ENCODE measurements at regions not wholly inside any gene's neighbourhood (a gene's known extent, or its start where the extent isn't known, plus 50 kb on each side); places are given as distances from the start of the nearest gene placed in this dataset.
A peak's percentile ranks its signal among the peaks of the same experiment; 100 is the strongest.

- DNase-seq, result no peak
Measured at GRCh38 chr9:31084350-31084749, 1300.1 kb upstream of the ACO1 start.

DNA sequence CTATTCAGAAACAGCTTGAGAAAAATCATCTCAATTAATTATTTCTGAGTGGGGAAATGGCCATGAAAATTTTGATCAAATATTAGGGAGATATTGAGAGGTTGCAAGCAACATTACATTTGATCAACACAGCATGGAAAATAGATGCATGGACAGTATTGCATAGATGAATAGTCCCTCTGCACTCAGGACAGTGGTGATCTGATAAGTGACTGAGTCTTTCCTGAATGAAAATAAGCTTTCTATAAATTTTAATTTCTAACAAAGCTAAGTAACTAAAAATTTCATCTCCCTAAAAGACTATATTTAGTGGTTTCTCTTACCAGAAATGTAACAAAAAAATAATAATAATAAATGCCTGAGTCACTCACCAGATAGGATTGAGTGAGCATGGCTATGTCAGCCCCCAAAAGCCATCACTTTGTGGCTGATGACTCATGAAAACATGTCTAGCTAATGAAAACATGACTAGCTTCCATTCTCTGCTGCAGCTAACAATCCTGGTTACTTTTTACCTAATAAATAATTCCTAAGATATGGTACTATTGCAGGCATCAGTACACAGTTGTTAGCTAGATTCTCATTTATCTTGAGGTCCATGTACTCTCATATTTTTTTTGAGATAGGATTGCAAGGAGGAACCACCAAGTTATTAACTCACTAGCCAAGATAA, 1294.8 kb upstream of the ACO1 start:
- no peak for DNase-seq

GRCh38 chr9:31100311-31100710, 1284.1 kb upstream of the ACO1 start:
- DNase-seq, result no peak

- DNase-seq, result no peak
Measured at GRCh38 chr9:31103836-31104235, 1280.6 kb upstream of the ACO1 start.

DNA sequence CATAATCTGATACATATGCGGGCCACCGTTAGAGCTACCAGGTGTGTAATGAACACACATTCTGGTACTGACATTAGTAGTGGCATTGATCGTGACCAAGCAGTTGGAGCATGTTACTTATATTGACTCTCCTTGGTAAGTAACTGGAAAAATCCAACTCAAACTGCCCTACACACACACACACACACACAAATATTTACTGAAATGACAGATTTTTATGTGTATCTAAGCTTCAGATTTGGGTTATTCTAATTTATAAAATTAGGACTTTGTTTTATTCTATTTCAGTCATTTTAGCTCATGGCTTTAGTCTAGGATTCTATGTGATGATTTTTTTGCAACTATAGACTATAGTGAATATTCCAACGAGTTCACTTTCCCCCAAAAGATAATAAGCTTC, 1280.2 kb upstream of the ACO1 start:
- no peak for DNase-seq

- no peak for DNase-seq
Measured at GRCh38 chr9:31112491-31112890, 1272.0 kb upstream of the ACO1 start.

- DNase-seq, result no peak
Measured at GRCh38 chr9:31114346-31114745, 1270.1 kb upstream of the ACO1 start.

GRCh38 chr9:31119890-31120454, 1264.5 kb upstream of the ACO1 start:
- DNase-seq, result peak; percentile 27

GRCh38 chr9:31124389-31124788, 1260.1 kb upstream of the ACO1 start:
- DNase-seq, result no peak

- DNase-seq, result no peak
Measured at GRCh38 chr9:31135567-31135966, 1248.9 kb upstream of the ACO1 start.

DNA sequence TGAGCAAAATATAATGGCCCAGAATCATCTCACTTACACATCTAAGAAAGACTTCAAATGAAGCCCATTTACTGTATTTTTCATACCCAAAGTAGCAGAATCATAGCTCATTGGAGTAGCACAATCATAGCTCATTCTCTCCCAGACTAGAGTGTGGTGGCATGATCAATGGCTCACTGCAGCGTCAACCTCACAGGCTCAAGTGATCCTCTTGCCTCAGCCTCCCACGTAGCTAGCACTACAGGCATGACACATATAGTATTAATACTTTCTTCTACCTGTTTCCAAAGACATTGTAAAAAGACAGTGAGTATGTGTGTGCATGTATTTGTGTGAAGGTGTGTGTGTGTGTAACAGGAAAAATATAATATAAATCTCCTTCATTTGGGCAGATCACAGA, 1247.9 kb upstream of the ACO1 start:
- DNase-seq, result no peak

DNA sequence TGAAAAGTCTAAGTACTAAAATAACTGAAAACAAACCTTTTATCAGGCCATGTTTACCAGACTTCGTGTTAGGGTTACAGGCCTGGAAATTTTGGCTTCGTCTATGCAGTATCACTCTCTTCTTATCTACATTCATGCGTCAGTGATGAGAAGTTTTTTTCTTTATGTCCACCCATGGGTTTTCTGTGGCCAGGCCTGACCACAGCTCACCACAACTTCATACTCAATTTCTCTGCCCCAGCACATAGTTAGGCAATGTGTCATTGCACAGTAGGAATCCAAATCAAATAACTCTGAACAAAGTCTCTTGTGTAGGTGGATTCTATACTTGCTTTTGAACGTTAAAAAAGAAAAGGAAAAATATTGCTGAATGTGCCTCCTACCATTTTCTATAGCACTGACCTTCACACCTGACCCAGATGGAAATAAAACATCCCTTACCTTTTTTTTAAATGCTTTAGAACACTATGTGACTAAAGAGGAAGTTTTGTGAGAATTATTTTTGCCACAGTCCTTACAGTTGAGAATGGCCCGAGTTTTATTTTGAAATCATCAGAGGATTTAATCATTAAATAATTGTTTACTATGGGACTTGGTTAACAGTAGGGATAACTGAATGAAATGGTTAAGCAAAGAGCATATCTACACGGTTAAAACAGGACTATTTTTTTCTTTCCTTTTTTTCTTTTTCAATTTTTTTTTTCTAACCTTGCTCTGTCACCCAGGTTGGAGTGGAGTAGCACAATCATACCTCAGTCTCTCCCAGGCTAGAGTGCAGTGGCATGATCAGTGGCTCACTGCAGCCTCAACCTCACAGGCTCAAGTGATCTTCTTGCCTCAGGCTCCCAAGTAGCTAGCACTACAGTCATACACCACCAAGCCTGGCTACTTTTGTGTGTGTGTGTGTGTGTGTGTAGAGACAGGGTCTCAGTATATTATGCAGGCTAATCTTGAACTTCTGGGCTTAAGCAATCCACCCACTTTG, 1247.0 kb upstream of the ACO1 start:
- DNase-seq, result no peak

- peak; percentile 19 for DNase-seq
Measured at GRCh38 chr9:31140316-31140715, 1244.1 kb upstream of the ACO1 start.

DNA sequence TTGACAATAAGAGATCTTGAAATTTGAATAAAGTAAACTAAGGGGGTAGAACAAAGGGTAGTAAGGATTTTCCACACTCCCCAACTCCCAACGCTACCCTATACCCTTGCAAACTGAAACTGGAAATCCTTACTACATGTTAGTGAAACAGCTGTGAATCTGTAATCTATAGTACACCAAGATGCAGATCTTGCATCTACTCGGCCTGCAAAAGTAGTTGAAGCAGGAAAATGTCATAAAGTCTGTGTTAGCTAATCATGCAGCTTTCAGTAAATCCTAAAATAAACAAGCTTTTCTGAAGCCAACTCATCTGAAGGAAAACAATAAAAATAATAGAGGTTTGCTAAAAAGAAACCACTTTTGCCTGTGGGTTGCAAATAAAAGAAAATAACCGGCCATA, 1242.0 kb upstream of the ACO1 start:
- no peak for DNase-seq

- no peak for DNase-seq
Measured at GRCh38 chr9:31144614-31145013, 1239.8 kb upstream of the ACO1 start.

GRCh38 chr9:31146485-31147166, 1237.8 kb upstream of the ACO1 start:
- DNase-seq, result no peak

DNA sequence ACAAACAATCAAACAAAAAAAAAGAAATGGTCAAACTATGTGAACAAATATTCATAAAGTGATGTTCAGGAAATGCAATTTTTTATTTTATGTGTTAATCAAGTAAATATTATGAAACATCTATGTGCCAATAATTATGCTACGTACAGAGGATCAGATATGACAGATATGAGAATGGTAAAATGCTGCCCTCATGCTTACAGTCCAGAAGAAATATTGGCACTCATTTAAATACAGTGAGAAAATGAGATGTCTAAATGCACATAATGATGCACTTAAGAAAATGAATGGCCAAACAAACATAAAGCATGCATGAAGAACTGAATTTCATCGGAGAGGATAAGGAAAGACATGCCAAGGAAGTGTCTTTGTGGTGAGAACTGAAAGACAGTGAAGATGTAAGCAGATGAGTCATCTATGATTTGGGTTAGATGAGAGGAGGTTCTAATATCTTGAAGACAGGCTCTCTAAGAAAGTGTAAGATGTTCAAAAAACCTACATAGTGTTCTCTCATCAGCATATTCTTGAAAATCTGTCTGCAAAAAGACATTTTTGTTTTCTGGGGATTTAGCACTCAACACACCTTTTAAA, 1231.1 kb upstream of the ACO1 start:
- peak; percentile 8 for DNase-seq

GRCh38 chr9:31166516-31166915, 1217.9 kb upstream of the ACO1 start:
- no peak for DNase-seq

- no peak for DNase-seq
Measured at GRCh38 chr9:31168161-31168560, 1216.3 kb upstream of the ACO1 start.

DNA sequence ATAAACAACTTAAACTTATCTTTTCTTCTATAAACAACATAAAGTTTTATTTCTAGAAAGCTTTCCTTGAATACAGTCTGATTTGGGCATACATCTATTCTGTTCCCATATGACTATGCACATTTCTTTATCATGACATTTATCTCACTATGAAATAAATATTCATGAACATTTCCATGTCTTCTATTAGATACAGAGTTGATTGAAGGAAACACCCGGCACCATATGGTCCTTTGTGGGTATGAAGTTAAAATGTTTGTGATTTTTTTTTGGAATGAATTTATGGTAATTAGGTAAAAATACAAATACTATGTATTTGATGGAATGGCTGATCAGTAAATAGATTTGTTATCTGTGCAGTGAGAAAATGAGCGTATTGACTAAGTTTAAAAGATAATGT, 1209.8 kb upstream of the ACO1 start:
- no peak for DNase-seq

DNA sequence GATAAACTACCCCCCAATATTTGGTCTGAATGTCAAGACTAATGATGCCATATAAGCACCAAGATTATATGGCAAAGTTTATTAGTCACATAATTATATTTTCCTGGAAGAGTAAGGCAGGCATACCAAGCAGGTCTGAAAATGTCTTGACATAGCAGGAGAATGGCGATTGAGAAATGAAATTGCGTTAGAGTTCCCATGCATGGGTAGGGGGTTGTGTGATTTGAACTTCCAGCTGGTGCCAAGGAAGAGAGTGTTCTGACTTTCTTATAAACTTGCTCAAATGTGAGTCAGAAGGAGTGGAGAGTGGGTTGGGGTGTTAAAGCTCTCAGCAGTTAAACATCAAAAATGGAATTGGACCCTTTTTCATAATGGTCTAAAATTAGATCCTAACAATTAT, 1200.6 kb upstream of the ACO1 start:
- DNase-seq, result no peak

- DNase-seq, result no peak
Measured at GRCh38 chr9:31185831-31186230, 1198.6 kb upstream of the ACO1 start.

- DNase-seq, result no peak
Measured at GRCh38 chr9:31188496-31188895, 1195.9 kb upstream of the ACO1 start.
